H1 (cell line): ENCODE measurements at regions not wholly inside any gene's neighbourhood (a gene's known extent, or its start where the extent isn't known, plus 50 kb on each side); places are given as distances from the start of the nearest gene placed in this dataset.

ENCODE experiments used
- CTCF ChIA-PET: fragments of 300-600 bp; sonication (Branson Sonifier 250); formaldehyde crosslinking; loops from one replicate; lab custom pipeline; 2021; ENCODE audit not compliant: partially characterized antibody; lab: Charles Lee
- POLR2A ChIA-PET: fragments of 300-600 bp; sonication (Branson Sonifier 250); formaldehyde crosslinking; loops from one replicate; lab custom pipeline; 2021; ENCODE audit warnings: inconsistent platforms; ENCODE audit not compliant: partially characterized antibody; lab: Charles Lee
- DNase-seq, 2 experiments: peaks; one replicate each; pipeline versions ENCODE4 v3.0.0 to v3.0.0-alpha.2; 2010 to 2022; ENCODE audit warnings: low spot score in 2 of 2, low read depth in 1 of 2, mixed read lengths in 1 of 2
- FAIRE-seq: peaks from 2 replicates; lab custom pipeline; 2011; peaks lifted over from hg19 to GRCh38; lab: Jason Lieb, UNC
- H2AFZ ChIP-seq: 2 replicates; pipeline ENCODE4 v1.8.1; 2012; ENCODE audit warnings: low read length, inconsistent platforms
- H2AK5ac ChIP-seq: 2 replicates; pipeline ENCODE4 v1.6.1; 2013; ENCODE audit warnings: low read depth, low read length
- H2BK120ac ChIP-seq: replicated peaks from 2 replicates; pipeline ENCODE3; 2013; ENCODE audit warnings: low read depth, low read length, inconsistent platforms
- H2BK12ac ChIP-seq: 2 replicates; pipeline ENCODE4 v1.6.1; 2013; ENCODE audit warnings: low read depth, low read length
- H2BK15ac ChIP-seq: 2 replicates; pipeline ENCODE4 v1.6.1; 2013; ENCODE audit warnings: low read length
- H2BK20ac ChIP-seq: 2 replicates; pipeline ENCODE4 v1.6.1; 2013; ENCODE audit warnings: low read length
- H2BK5ac ChIP-seq: 2 replicates; pipeline ENCODE4 v1.6.1; 2013; ENCODE audit warnings: low read depth, low read length
- H3K14ac ChIP-seq: 2 replicates; pipeline ENCODE4 v1.6.1; 2013; ENCODE audit warnings: inconsistent platforms; ENCODE audit not compliant: insufficient read length
- H3K18ac ChIP-seq: 2 replicates; pipeline ENCODE4 v1.6.1; 2013; ENCODE audit warnings: low read length; ENCODE audit errors: extremely low read depth
- H3K23ac ChIP-seq: 2 replicates; pipeline ENCODE4 v1.6.1; 2013; ENCODE audit warnings: inconsistent platforms; ENCODE audit not compliant: insufficient read length
- H3K23me2 ChIP-seq: 2 replicates; pipeline ENCODE4 v1.6.1; 2013; ENCODE audit warnings: low read depth, low read length
- H3K27ac ChIP-seq: 2 replicates; pipeline ENCODE4 v1.6.1; 2011; ENCODE audit warnings: low read depth, low read length, inconsistent platforms
- H3K27me3 ChIP-seq, 4 experiments: replicated peaks in 1 of 4; 1 replicate in 1 of 4; 2 replicates in 3 of 4; pipeline versions ENCODE4 v1.6.1 to v1.8.1; 2011 to 2013; ENCODE audit warnings: low read length in 3 of 4, mild to moderate bottlenecking in 3 of 4, inconsistent platforms in 2 of 4, mixed read lengths in 2 of 4, moderate library complexity in 1 of 4; ENCODE audit not compliant: control insufficient read depth in 3 of 4, insufficient read depth in 3 of 4; ENCODE audit errors: extremely low read depth in 1 of 4
- H3K36me3 ChIP-seq, 4 experiments: 2 replicates each; pipeline versions ENCODE4 v1.6.1 to v1.8.1; 2011 to 2013; ENCODE audit warnings: mild to moderate bottlenecking in 4 of 4, low read length in 3 of 4, moderate library complexity in 2 of 4, control low read depth in 1 of 4, inconsistent platforms in 1 of 4; ENCODE audit not compliant: insufficient read depth in 4 of 4, control insufficient read depth in 2 of 4
- H3K4ac ChIP-seq: replicated peaks from 2 replicates; pipeline ENCODE3; 2013; ENCODE audit warnings: low read length, low read depth, mixed read lengths, inconsistent platforms; ENCODE audit not compliant: insufficient read length
- H3K4me1 ChIP-seq, 4 experiments: replicated peaks in 1 of 4; 1 replicate in 1 of 4; 2 replicates in 3 of 4; pipeline versions ENCODE4 v1.6.1 to v1.8.1; 2011 to 2013; ENCODE audit warnings: low read length in 3 of 4, inconsistent platforms in 2 of 4, mixed read lengths in 1 of 4; ENCODE audit not compliant: insufficient read depth in 4 of 4, control insufficient read depth in 3 of 4
- H3K4me2 ChIP-seq, 2 experiments: 2 replicates each; pipeline versions ENCODE4 v1.6.1 to v1.8.1; 2011 to 2013; ENCODE audit warnings: low read depth in 2 of 2, low read length in 2 of 2, control low read depth in 1 of 2, inconsistent platforms in 1 of 2, mild to moderate bottlenecking in 1 of 2; ENCODE audit not compliant: insufficient read depth in 1 of 2
- H3K4me3 ChIP-seq, 4 experiments: fragments of 200-600, 300-600 bp in 1 of 4; sonication (generic), shearing (Covaris generic), sonication (Bioruptor Twin) in 1 of 4; 2 replicates each; pipeline versions ENCODE4 v1.5.1 to v1.8.1; 2011 to 2016; ENCODE audit warnings: low read length in 4 of 4, low read depth in 3 of 4, control low read depth in 2 of 4, inconsistent platforms in 2 of 4, mild to moderate bottlenecking in 2 of 4, mixed read lengths in 1 of 4, moderate library complexity in 1 of 4; ENCODE audit not compliant: insufficient read depth in 2 of 4; ENCODE audit errors: extremely low read depth in 1 of 4
- H3K56ac ChIP-seq: replicated peaks from 2 replicates; pipeline ENCODE3; 2013; ENCODE audit warnings: low read depth, mild to moderate bottlenecking, mixed read lengths, low read length, inconsistent platforms; ENCODE audit not compliant: insufficient read length
- H3K79me1 ChIP-seq: 2 replicates; pipeline ENCODE4 v1.6.1; 2013; ENCODE audit warnings: low read depth, low read length, control low read depth
- H3K79me2 ChIP-seq, 2 experiments: 2 replicates each; pipeline versions ENCODE4 v1.6.1 to v1.8.1; 2012 to 2013; ENCODE audit warnings: low read length in 2 of 2, mild to moderate bottlenecking in 2 of 2, inconsistent platforms in 1 of 2; ENCODE audit not compliant: insufficient read depth in 2 of 2, control insufficient read depth in 1 of 2
- H3K9ac ChIP-seq, 4 experiments: replicated peaks in 1 of 4; 1 replicate in 1 of 4; 2 replicates in 3 of 4; pipeline versions ENCODE4 v1.6.1 to v1.8.1; 2011 to 2013; ENCODE audit warnings: low read depth in 3 of 4, low read length in 3 of 4, control low read depth in 2 of 4, mild to moderate bottlenecking in 2 of 4, moderate library complexity in 2 of 4, inconsistent platforms in 1 of 4; ENCODE audit errors: extremely low read depth in 1 of 4
- H3K9me3 ChIP-seq, 2 experiments: 2 replicates each; pipeline versions ENCODE4 v1.6.1 to v1.8.1; 2012 to 2013; ENCODE audit warnings: mild to moderate bottlenecking in 2 of 2, moderate library complexity in 2 of 2, control low read depth in 1 of 2, inconsistent platforms in 1 of 2, low read depth in 1 of 2, low read length in 1 of 2, mixed read lengths in 1 of 2; ENCODE audit not compliant: insufficient read depth in 2 of 2
- H4K20me1 ChIP-seq, 2 experiments: replicated peaks in 1 of 2; 2 replicates each; pipeline versions ENCODE3 to v1.8.1; 2011 to 2013; ENCODE audit warnings: inconsistent platforms in 2 of 2, low read length in 2 of 2, mild to moderate bottlenecking in 1 of 2; ENCODE audit not compliant: insufficient read depth in 2 of 2, control insufficient read depth in 1 of 2
- H4K5ac ChIP-seq: 2 replicates; pipeline ENCODE4 v1.6.1; 2013; ENCODE audit warnings: low read length, low read depth, mixed read lengths, inconsistent platforms; ENCODE audit not compliant: insufficient read length
- H4K8ac ChIP-seq: 2 replicates; pipeline ENCODE4 v1.8.0; 2013; ENCODE audit warnings: mild to moderate bottlenecking, moderate library complexity, low read length, inconsistent platforms; ENCODE audit not compliant: insufficient read depth; ENCODE audit errors: extremely low read depth
- H4K91ac ChIP-seq: replicated peaks from 2 replicates; pipeline ENCODE3; 2013; ENCODE audit warnings: low read length, mixed read lengths, inconsistent platforms; ENCODE audit not compliant: insufficient read length
- CHD1 ChIP-seq: IDR thresholded peaks from 2 replicates; pipeline ENCODE4 v1.6.1; 2012; ENCODE audit warnings: low read depth, low read length, improper control_type of control experiment
- WGBS, 2 experiments: shearing (Covaris generic) in 1 of 2; methylation state at CpG; one replicate each; pipeline versions ENCODE4 v1.1.6 to v1.1.7; 2013 to 2015; ENCODE audit warnings: low lambda C conversion rate in 2 of 2, mixed read lengths in 2 of 2, inconsistent platforms in 1 of 2, low coverage in 1 of 2, missing lambda C conversion rate in 1 of 2; ENCODE audit not compliant: insufficient replicate concordance in 2 of 2, insufficient coverage in 1 of 2, insufficient read length in 1 of 2; ENCODE audit errors: extremely low coverage in 1 of 2, missing lambda C conversion rate in 1 of 2; 5-methylcytosine and 5-hydroxymethylcytosine counted together
- TF ChIP-seq, protein P1 (sequence below): IDR thresholded peaks from 2 replicates; pipeline ENCODE4 v1.6.1; 2012; ENCODE audit warnings: inconsistent platforms

DNA sequence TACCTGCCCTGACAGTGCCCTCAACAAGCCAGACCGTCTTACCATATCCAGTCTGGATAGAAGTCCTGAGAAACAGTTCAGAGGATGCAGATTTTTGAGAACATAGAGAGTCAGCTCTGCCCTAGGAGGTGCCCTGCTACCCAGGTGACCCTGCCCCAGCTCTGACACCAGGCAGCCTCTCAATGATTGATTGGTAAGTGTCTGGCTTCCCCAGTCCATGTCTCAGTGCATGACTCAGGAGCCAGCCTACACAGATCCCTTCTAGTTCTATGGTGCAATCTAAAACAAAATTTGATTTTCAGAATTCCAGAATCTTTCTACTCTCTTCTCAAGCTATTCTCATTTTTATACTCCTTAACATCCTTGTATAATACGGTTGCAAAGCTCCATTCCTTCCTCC, 292.1 kb downstream of the VPS13C start:
- Histone ChIP-seq H3K14ac (no peak overlapping the region), H2BK12ac (no peak overlapping the region), H3K23me2 (no peaks in the 10 kb centered on the region), H2BK120ac (no peak overlapping the region), H3K9ac (0 out of 7 replicates have a peak overlapping the region, but pooled peaks of 1 of the 4 experiments have one; percentile 30), H3K9me3 (no peaks in the 10 kb centered on the region), H4K5ac (no peak overlapping the region), H3K18ac (no peak overlapping the region), H3K79me1 (no peaks in the 10 kb centered on the region), H2AFZ (no peak overlapping the region; the same call in 1 of the 2 replicates), H4K8ac (no peak overlapping the region), H3K36me3 (no peaks in the 10 kb centered on the region), H3K4ac (no peak overlapping the region), H3K27ac (no peak overlapping the region), H3K79me2 (no peaks in the 10 kb centered on the region), H3K4me2 (no peak overlapping the region), H4K91ac (no peak overlapping the region), H2BK15ac (no peak overlapping the region), H2BK5ac (no peak overlapping the region), H4K20me1 (no peaks in the 10 kb centered on the region), H2AK5ac (no peak overlapping the region), H3K27me3 (no peaks in the 10 kb centered on the region), H3K4me3 (no peak overlapping the region), H3K56ac (no peak overlapping the region), H2BK20ac (no peak overlapping the region), H3K23ac (no peak overlapping the region), H3K4me1 (peaks cover 0 to 2% (median 0%) of the 10 kb centered on the region in 4 experiments; a peak in 1 of 7 replicates)
- ChIA-PET POLR2A (no interaction called here), CTCF (interaction anchor here (0.8 kb wide), 1 partner anchor 17 kb away, joined by 4 read pairs; no protein-coding TSS in a partner anchor)
- DNase-seq (no peak), FAIRE-seq (no peak)
- 81% methylated on average over 2 of the region's 2 CpGs; no CpG with 5 or more reads in 1 of the 2 experiments for WGBS, 2 experiments
- TF ChIP-seq, protein P1, sequence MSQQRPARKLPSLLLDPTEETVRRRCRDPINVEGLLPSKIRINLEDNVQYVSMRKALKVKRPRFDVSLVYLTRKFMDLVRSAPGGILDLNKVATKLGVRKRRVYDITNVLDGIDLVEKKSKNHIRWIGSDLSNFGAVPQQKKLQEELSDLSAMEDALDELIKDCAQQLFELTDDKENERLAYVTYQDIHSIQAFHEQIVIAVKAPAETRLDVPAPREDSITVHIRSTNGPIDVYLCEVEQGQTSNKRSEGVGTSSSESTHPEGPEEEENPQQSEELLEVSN: no peak
- no peak for TF ChIP-seq CHD1
